ENCODE measurements at regions not wholly inside any gene's neighbourhood (a gene's known extent, or its start where the extent isn't known, plus 50 kb on each side); places are given as distances from the start of the nearest gene placed in this dataset.

DNA sequence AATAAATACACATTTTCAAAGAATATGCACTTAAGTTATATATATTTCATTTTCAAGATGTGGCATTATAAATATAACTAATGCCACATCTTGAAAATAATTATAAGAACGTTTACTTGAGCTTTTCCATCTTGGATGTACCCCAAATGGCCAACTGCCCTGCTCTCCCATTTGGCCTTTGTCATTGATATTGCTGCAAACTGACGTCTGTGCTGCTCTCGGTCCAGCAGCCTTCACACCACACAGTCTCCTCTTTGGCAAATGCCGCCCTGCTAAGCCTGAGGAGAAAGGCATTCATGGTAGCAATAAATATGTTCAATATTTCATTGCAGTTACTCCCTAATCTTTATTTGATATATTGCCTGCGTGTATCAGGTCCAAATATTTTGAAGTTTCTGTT, 384.6 kb upstream of the ADARB2 start:
- intact Hi-C loops (cut with micrococcal nuclease), result no loop called here
- TF ChIP-seq, protein P1, sequence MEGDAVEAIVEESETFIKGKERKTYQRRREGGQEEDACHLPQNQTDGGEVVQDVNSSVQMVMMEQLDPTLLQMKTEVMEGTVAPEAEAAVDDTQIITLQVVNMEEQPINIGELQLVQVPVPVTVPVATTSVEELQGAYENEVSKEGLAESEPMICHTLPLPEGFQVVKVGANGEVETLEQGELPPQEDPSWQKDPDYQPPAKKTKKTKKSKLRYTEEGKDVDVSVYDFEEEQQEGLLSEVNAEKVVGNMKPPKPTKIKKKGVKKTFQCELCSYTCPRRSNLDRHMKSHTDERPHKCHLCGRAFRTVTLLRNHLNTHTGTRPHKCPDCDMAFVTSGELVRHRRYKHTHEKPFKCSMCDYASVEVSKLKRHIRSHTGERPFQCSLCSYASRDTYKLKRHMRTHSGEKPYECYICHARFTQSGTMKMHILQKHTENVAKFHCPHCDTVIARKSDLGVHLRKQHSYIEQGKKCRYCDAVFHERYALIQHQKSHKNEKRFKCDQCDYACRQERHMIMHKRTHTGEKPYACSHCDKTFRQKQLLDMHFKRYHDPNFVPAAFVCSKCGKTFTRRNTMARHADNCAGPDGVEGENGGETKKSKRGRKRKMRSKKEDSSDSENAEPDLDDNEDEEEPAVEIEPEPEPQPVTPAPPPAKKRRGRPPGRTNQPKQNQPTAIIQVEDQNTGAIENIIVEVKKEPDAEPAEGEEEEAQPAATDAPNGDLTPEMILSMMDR (IDR thresholded peaks at IDR 0.05), result no peak
- TF ChIP-seq EZH2 (IDR thresholded peaks at IDR 0.05; ENCODE audit: borderline replicate concordance, insufficient read depth, low read depth, low read length, poor library complexity, severe bottlenecking), result no peak
- H3K36me3 ChIP-seq (replicated peaks in 1 of 2; ENCODE audit: control extremely low read depth in 1 of 2, control insufficient read depth in 1 of 2, extremely low read depth in 1 of 2, insufficient read depth in 2 of 2, low read length in 1 of 2), result no peaks in the 10 kb centered on the region
- ChIA-PET POLR2A (no interaction called here), CTCF (interaction anchor here (1.2 kb wide), 1 partner anchor 13 kb away, joined by 6 read pairs; no protein-coding TSS in a partner anchor)
- no peaks in the 10 kb centered on the region for H3K27me3 ChIP-seq (replicated peaks in 1 of 4; ENCODE audit: control extremely low read depth in 1 of 4, control insufficient read depth in 3 of 4, insufficient read depth in 4 of 4, low read length in 3 of 4)
- H4K20me1 ChIP-seq (ENCODE audit: control insufficient read depth, insufficient read depth, low read length, poor library complexity, severe bottlenecking), result no peaks in the 10 kb centered on the region
- Mint-ChIP-seq H3K27ac (no peak overlapping the region), H3K4me3 (no peak overlapping the region), H3K27me3 (no peaks in the 10 kb centered on the region), H3K4me1 (no peaks in the 10 kb centered on the region), H3K9me3 (ENCODE audit: insufficient read depth) (no peaks in the 10 kb centered on the region)
- H3K4me1 ChIP-seq (ENCODE audit: control insufficient read depth in 2 of 2, insufficient read depth in 2 of 2, low read length in 2 of 2), result no peaks in the 10 kb centered on the region
- H3K4me2 ChIP-seq (replicated peaks; ENCODE audit: low read depth, low read length, poor library complexity, severe bottlenecking), result no peak overlapping the region
- no peak overlapping the region for H3K9ac ChIP-seq (ENCODE audit: low read length)
- no peak overlapping the region for H2AFZ ChIP-seq (ENCODE audit: insufficient read depth, low read depth, low read length, poor library complexity, severe bottlenecking)
- no peak for ATAC-seq (ENCODE audit: low read depth)
- H3K9me3 ChIP-seq (ENCODE audit: control extremely low read depth in 1 of 3, control insufficient read depth in 2 of 3, insufficient read depth in 1 of 3, low read length in 2 of 3), result peaks cover 0 to 8% (median 0%) of the 10 kb centered on the region in 3 donors
- no peak overlapping the region for H3K4me3 ChIP-seq (ENCODE audit: control extremely low read depth in 1 of 5, extremely low read depth in 1 of 5, insufficient read depth in 1 of 5, low read depth in 2 of 5, low read length in 4 of 5)
- no CpG with 5 or more reads among the region's 5 CpGs for WGBS (ENCODE audit: insufficient coverage)
- H3K79me2 ChIP-seq (ENCODE audit: control insufficient read depth, insufficient read depth, low read length), result no peaks in the 10 kb centered on the region
- DNase-seq, result no peak
- H3K27ac ChIP-seq (ENCODE audit: low read length in 2 of 2), result no peak overlapping the region

DNA sequence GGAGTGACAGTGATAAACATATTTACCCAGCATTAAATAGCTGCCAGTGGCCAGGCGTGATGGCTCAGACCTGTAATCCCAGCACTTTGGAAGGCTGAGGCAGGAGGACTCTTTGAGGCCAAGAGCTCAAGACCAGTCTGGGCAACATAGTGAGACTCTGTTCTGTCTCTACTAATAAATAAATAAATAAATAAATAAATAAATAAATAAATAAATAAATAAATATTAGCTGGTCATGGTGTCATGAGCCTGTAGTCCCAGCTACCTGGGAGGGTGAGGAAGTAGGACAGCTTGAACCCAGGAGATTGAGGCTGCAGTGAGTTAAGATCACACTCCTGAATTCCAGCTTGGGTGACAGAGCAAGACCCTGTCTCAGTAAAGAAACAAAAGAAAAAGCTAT, 384.0 kb upstream of the ADARB2 start:
- Histone ChIP-seq H3K9me3 (ENCODE audit: control extremely low read depth in 1 of 3, control insufficient read depth in 2 of 3, insufficient read depth in 1 of 3, low read length in 2 of 3) (peaks cover 0 to 9% (median 0%) of the 10 kb centered on the region in 3 donors), H3K4me2 (replicated peaks; ENCODE audit: low read depth, low read length, poor library complexity, severe bottlenecking) (no peak overlapping the region), H3K9ac (ENCODE audit: low read length) (no peak overlapping the region), H4K20me1 (ENCODE audit: control insufficient read depth, insufficient read depth, low read length, poor library complexity, severe bottlenecking) (no peaks in the 10 kb centered on the region), H2AFZ (ENCODE audit: insufficient read depth, low read depth, low read length, poor library complexity, severe bottlenecking) (no peak overlapping the region), H3K27ac (ENCODE audit: low read length in 2 of 2) (no peak overlapping the region), H3K79me2 (ENCODE audit: control insufficient read depth, insufficient read depth, low read length) (no peaks in the 10 kb centered on the region), H3K27me3 (replicated peaks in 1 of 4; ENCODE audit: control extremely low read depth in 1 of 4, control insufficient read depth in 3 of 4, insufficient read depth in 4 of 4, low read length in 3 of 4) (no peaks in the 10 kb centered on the region), H3K4me1 (ENCODE audit: control insufficient read depth in 2 of 2, insufficient read depth in 2 of 2, low read length in 2 of 2) (no peaks in the 10 kb centered on the region), H3K4me3 (ENCODE audit: control extremely low read depth in 1 of 5, extremely low read depth in 1 of 5, insufficient read depth in 1 of 5, low read depth in 2 of 5, low read length in 4 of 5) (no peak overlapping the region), H3K36me3 (replicated peaks in 1 of 2; ENCODE audit: control extremely low read depth in 1 of 2, control insufficient read depth in 1 of 2, extremely low read depth in 1 of 2, insufficient read depth in 2 of 2, low read length in 1 of 2) (no peaks in the 10 kb centered on the region)
- no peak overlapping the region for H3K27ac Mint-ChIP-seq
- WGBS (ENCODE audit: insufficient coverage), result no CpG with 5 or more reads among the region's 1 CpG
- DNase-seq, result no peak
- no peak for ATAC-seq (ENCODE audit: low read depth)
- CTCF ChIA-PET, result interaction anchor here (1.2 kb wide), 1 partner anchor 13 kb away, joined by 6 read pairs; no protein-coding TSS in a partner anchor
- intact Hi-C loops (cut with micrococcal nuclease), result no loop called here
- no peaks in the 10 kb centered on the region for H3K9me3 Mint-ChIP-seq (ENCODE audit: insufficient read depth)
- POLR2A ChIA-PET, result no interaction called here
- no peak overlapping the region for H3K4me3 Mint-ChIP-seq
- no peaks in the 10 kb centered on the region for H3K4me1 Mint-ChIP-seq
- TF ChIP-seq, protein P1 (IDR thresholded peaks at IDR 0.05), result no peak
- no peak for TF ChIP-seq EZH2 (IDR thresholded peaks at IDR 0.05; ENCODE audit: borderline replicate concordance, insufficient read depth, low read depth, low read length, poor library complexity, severe bottlenecking)
- H3K27me3 Mint-ChIP-seq, result no peaks in the 10 kb centered on the region

Measured in B cell (primary cell).